Muscle layer of colon (tissue), 2 donors: ENCODE measurements at regions not wholly inside any gene's neighbourhood (a gene's known extent, or its start where the extent isn't known, plus 50 kb on each side); places are given as distances from the start of the nearest gene placed in this dataset.

Source experiments
- H3K27ac ChIP-seq: one replicate; pipeline ENCODE4 v1.7.0; 2013; ENCODE audit warnings: low read depth, mild to moderate bottlenecking, low read length, moderate library complexity
- H3K27me3 ChIP-seq, 2 donors: one replicate each; pipeline ENCODE4 v1.7.0; 2013; ENCODE audit warnings: low read length in 2 of 2, mild to moderate bottlenecking in 2 of 2; ENCODE audit not compliant: insufficient read depth in 2 of 2, control insufficient read depth in 1 of 2
- H3K36me3 ChIP-seq: one replicate; pipeline ENCODE4 v1.7.0; 2013; ENCODE audit warnings: mild to moderate bottlenecking, low read length; ENCODE audit not compliant: insufficient read depth
- H3K4me1 ChIP-seq: one replicate; pipeline ENCODE4 v1.7.0; 2013; ENCODE audit warnings: mild to moderate bottlenecking, low read length; ENCODE audit not compliant: insufficient read depth
- H3K4me3 ChIP-seq, 2 donors: one replicate each; pipeline ENCODE4 v1.7.0; 2013; ENCODE audit warnings: low read length in 2 of 2, low read depth in 1 of 2, mild to moderate bottlenecking in 1 of 2, moderate library complexity in 1 of 2
- H3K9ac ChIP-seq: one replicate; pipeline ENCODE4 v1.7.0; 2013; ENCODE audit warnings: low read length
- H3K9me3 ChIP-seq: one replicate; pipeline ENCODE4 v1.7.0; 2013; ENCODE audit warnings: mild to moderate bottlenecking, low read length
- donor health status: abdominal sarcoma.
- donor health status: Adenocarcinoma of cecum.

- Histone ChIP-seq H3K36me3 (no peaks in the 10 kb centered on the region), H3K4me1 (peaks cover 13% of the 10 kb centered on the region), H3K9ac (no peak overlapping the region), H3K4me3 (no peak overlapping the region), H3K27ac (no peak overlapping the region), H3K27me3 (no peaks in the 10 kb centered on the region), H3K9me3 (no peaks in the 10 kb centered on the region)
Observed at GRCh38 chr1:234709473-234710228, 99.7 kb upstream of the IRF2BP2 start.

- no peak overlapping the region for H3K27ac ChIP-seq
- H3K9ac ChIP-seq, result no peak overlapping the region
- no peak overlapping the region for H3K4me3 ChIP-seq
Observed at GRCh38 chr1:234708700-234709395, 98.9 kb upstream of the IRF2BP2 start.

GRCh38 chr1:234707641-234708040, 97.7 kb upstream of the IRF2BP2 start:
- no peaks in the 10 kb centered on the region for H3K36me3 ChIP-seq
- H3K27ac ChIP-seq, result no peak overlapping the region
- H3K9ac ChIP-seq, result no peak overlapping the region
- H3K9me3 ChIP-seq, result no peaks in the 10 kb centered on the region
- no peak overlapping the region for H3K4me3 ChIP-seq
- H3K4me1 ChIP-seq, result peaks cover 17% of the 10 kb centered on the region
- H3K27me3 ChIP-seq, result no peaks in the 10 kb centered on the region

More at GRCh38 chr1:234708700-234709395, 98.9 kb upstream of the IRF2BP2 start:
- Histone ChIP-seq H3K27me3 (no peaks in the 10 kb centered on the region), H3K36me3 (no peaks in the 10 kb centered on the region), H3K4me1 (peaks cover 13% of the 10 kb centered on the region), H3K9me3 (no peaks in the 10 kb centered on the region)

GRCh38 chr1:234706931-234707330, 97.0 kb upstream of the IRF2BP2 start:
- Histone ChIP-seq H3K27me3 (no peaks in the 10 kb centered on the region), H3K27ac (no peak overlapping the region), H3K9me3 (no peaks in the 10 kb centered on the region), H3K4me1 (peaks cover 24% of the 10 kb centered on the region), H3K9ac (no peak overlapping the region), H3K4me3 (no peak overlapping the region), H3K36me3 (no peaks in the 10 kb centered on the region)

- H3K36me3 ChIP-seq, result no peaks in the 10 kb centered on the region
- H3K27me3 ChIP-seq, result no peaks in the 10 kb centered on the region
- H3K9me3 ChIP-seq, result no peaks in the 10 kb centered on the region
- H3K27ac ChIP-seq, result no peak overlapping the region
- no peak overlapping the region for H3K4me3 ChIP-seq
- peaks cover 23% of the 10 kb centered on the region for H3K4me1 ChIP-seq
- H3K9ac ChIP-seq, result no peak overlapping the region
Observed at GRCh38 chr1:234706199-234706598, 96.2 kb upstream of the IRF2BP2 start.

- H3K9ac ChIP-seq, result no peak overlapping the region
- H3K9me3 ChIP-seq, result no peaks in the 10 kb centered on the region
- no peaks in the 10 kb centered on the region for H3K27me3 ChIP-seq
- peaks cover 22% of the 10 kb centered on the region for H3K4me1 ChIP-seq
- H3K4me3 ChIP-seq, result no peak overlapping the region
- no peaks in the 10 kb centered on the region for H3K36me3 ChIP-seq
- H3K27ac ChIP-seq, result no peak overlapping the region
Observed at GRCh38 chr1:234705615-234706014, 95.6 kb upstream of the IRF2BP2 start.

DNA sequence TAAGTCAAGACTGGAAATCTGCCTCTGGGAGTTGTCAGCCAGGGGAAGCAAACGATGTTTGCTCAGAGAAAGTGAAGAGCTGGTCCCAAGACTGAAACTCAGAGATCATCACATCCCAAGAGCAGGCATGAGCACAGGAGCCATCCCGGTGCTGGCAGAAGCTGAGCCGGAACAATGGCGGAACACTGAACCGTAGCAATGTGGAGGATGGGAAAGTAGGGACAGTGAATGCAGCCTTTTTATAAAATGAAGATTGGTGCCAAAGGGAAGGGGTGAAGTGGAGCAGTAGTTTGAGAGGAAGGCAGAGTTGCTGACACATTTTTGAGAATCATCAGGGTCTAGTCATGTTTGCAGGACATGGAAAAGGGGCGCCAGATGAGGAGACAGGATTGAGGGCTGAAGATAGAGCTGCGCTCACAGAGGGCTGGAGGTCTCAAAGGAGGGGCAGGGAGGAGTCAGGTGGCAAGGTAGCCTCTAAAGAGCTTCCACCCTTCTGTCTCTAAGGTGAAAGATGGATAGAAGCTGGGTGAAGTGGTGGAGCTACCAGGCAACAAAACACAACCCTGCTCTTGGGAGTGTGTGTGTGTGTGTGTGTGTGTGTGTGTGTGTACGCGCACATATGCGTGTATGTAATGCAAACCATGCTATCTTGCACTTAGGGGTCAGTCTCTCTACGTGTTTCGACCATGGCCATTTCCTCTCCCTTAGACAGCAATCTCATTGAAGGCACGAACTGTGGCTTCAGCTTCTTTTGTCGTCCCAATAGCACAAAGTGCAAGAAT, 94.3 kb upstream of the IRF2BP2 start:
- Histone ChIP-seq H3K4me1 (peaks cover 30% of the 10 kb centered on the region), H3K9me3 (no peaks in the 10 kb centered on the region), H3K27me3 (no peaks in the 10 kb centered on the region), H3K4me3 (no peak overlapping the region), H3K27ac (no peak overlapping the region), H3K9ac (no peak overlapping the region), H3K36me3 (no peaks in the 10 kb centered on the region)

GRCh38 chr1:234702342-234703000, 92.5 kb upstream of the IRF2BP2 start:
- H3K27me3 ChIP-seq, result no peaks in the 10 kb centered on the region
- H3K9me3 ChIP-seq, result no peaks in the 10 kb centered on the region
- no peak overlapping the region for H3K9ac ChIP-seq
- peak overlapping the region; percentile 56 for H3K27ac ChIP-seq
- no peak overlapping the region for H3K4me3 ChIP-seq
- H3K4me1 ChIP-seq, result peaks cover 30% of the 10 kb centered on the region
- no peaks in the 10 kb centered on the region for H3K36me3 ChIP-seq

DNA sequence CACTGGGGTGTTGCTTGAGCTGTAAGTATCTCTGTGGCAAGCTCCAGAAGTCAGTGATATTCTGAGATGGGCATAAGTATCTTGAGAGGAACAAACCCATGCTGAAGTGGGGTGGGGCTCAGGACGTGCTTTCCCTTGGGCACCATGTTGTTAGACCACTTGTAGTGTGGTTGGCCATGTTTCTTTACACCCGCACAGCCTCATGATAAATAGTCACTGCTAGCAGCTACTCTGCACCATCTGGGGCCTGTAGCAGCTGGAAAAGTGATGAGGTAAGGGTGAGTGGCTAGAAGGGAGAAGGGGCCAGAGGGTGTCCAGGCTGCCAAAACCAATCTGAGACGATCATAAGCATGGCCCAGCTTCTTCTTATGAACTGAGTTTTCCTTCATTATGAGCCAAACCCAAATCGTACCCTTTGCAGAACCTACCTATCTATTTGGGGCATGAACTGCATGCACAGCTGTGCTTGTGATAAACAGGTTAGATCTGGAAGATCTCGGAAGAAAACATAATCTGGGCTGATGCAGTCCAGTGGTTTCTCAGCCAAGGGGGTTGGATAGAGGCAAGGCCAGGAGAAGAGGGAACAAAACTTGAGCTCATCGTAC, 91.9 kb upstream of the IRF2BP2 start:
- Histone ChIP-seq H3K27me3 (no peaks in the 10 kb centered on the region), H3K9me3 (no peaks in the 10 kb centered on the region), H3K36me3 (no peaks in the 10 kb centered on the region), H3K9ac (no peak overlapping the region), H3K4me3 (no peak overlapping the region), H3K27ac (no peak overlapping the region), H3K4me1 (peaks cover 30% of the 10 kb centered on the region)

- H3K27me3 ChIP-seq, result no peaks in the 10 kb centered on the region
- H3K4me1 ChIP-seq, result peaks cover 30% of the 10 kb centered on the region
- H3K4me3 ChIP-seq, result no peak overlapping the region
- peak overlapping the region; percentile 64 for H3K27ac ChIP-seq
- no peaks in the 10 kb centered on the region for H3K9me3 ChIP-seq
- no peaks in the 10 kb centered on the region for H3K36me3 ChIP-seq
- H3K9ac ChIP-seq, result no peak overlapping the region
Observed at GRCh38 chr1:234699795-234700665, 90.1 kb upstream of the IRF2BP2 start.
